ENCODE measurements at regions not wholly inside any gene's neighbourhood (a gene's known extent, or its start where the extent isn't known, plus 50 kb on each side); places are given as distances from the start of the nearest gene placed in this dataset.

DNA sequence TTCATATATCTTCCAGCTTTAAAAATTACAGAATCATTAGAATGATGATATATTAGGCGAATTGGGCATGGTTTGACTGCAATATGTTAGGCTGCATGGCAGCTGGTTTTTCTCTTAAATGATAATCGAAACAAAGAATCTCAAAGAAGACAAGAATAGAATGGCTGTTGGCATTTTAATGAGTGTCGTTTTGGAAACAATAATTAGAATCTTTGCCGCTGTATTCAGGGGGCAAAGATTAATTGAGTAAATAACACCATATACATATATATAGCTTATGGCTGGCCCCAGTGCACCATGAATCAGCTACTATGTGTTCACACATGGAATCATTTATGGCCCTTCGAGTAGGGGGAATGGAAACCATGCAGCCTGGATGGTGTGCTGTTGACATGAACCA is 216.2 kb downstream of the RNF144B start:
- no peak for TF ChIP-seq EZH2phosphoT487 (IDR thresholded peaks at IDR 0.05; ENCODE audit: low read length)
- TF ChIP-seq EZH2 (optimal IDR thresholded peaks at IDR 0.05; ENCODE audit: low read depth, low read length): no peak
- TF ChIP-seq CTCF (IDR thresholded peaks at IDR 0.05; ENCODE audit: low read length): no peak
- no peak overlapping the region for H3K4me2 ChIP-seq (ENCODE audit: low read depth, low read length)
- H3K4me1 ChIP-seq (ENCODE audit: low read length): no peaks in the 10 kb centered on the region
- H3K27me3 ChIP-seq (replicated peaks; ENCODE audit: insufficient read depth, low read length): no peaks in the 10 kb centered on the region
- no peaks in the 10 kb centered on the region for H4K20me1 ChIP-seq (ENCODE audit: insufficient read depth, low read length)
- no peak overlapping the region for H2AFZ ChIP-seq (ENCODE audit: low read length)
- no peaks in the 10 kb centered on the region for H3K79me2 ChIP-seq (ENCODE audit: low read length)
- H3K9ac ChIP-seq (ENCODE audit: low read length): no peak overlapping the region
- no peaks in the 10 kb centered on the region for H3F3A ChIP-seq (ENCODE audit: insufficient read depth, low read length)
- no peak overlapping the region for H3K4me3 ChIP-seq (ENCODE audit: low read length)
- H3K9me3 ChIP-seq (replicated peaks; ENCODE audit: insufficient read depth, low read length): no peaks in the 10 kb centered on the region
- no peaks in the 10 kb centered on the region for H3K9me2 ChIP-seq (replicated peaks; ENCODE audit: insufficient read depth, low read length)
- no peak for DNase-seq
- no peak overlapping the region for H3K27ac ChIP-seq (ENCODE audit: low read length)
- no peaks in the 10 kb centered on the region for H3K36me3 ChIP-seq (replicated peaks; ENCODE audit: insufficient read depth, low read length)

GRCh38 chr6:18605841-18606240 is 218.7 kb downstream of the RNF144B start:
- Histone ChIP-seq H4K20me1 (ENCODE audit: insufficient read depth, low read length) (no peaks in the 10 kb centered on the region), H3K36me3 (replicated peaks; ENCODE audit: insufficient read depth, low read length) (no peaks in the 10 kb centered on the region), H3K27me3 (replicated peaks; ENCODE audit: insufficient read depth, low read length) (no peaks in the 10 kb centered on the region), H3K9ac (ENCODE audit: low read length) (no peak overlapping the region), H3K4me1 (ENCODE audit: low read length) (no peaks in the 10 kb centered on the region), H2AFZ (ENCODE audit: low read length) (no peak overlapping the region), H3K9me3 (replicated peaks; ENCODE audit: insufficient read depth, low read length) (no peaks in the 10 kb centered on the region), H3K27ac (ENCODE audit: low read length) (no peak overlapping the region), H3F3A (ENCODE audit: insufficient read depth, low read length) (no peaks in the 10 kb centered on the region), H3K79me2 (ENCODE audit: low read length) (no peaks in the 10 kb centered on the region), H3K4me3 (ENCODE audit: low read length) (no peak overlapping the region), H3K9me2 (replicated peaks; ENCODE audit: insufficient read depth, low read length) (no peaks in the 10 kb centered on the region), H3K4me2 (ENCODE audit: low read depth, low read length) (no peak overlapping the region)
- DNase-seq: no peak
- TF ChIP-seq CTCF (IDR thresholded peaks at IDR 0.05; ENCODE audit: low read length) (no peak), EZH2phosphoT487 (IDR thresholded peaks at IDR 0.05; ENCODE audit: low read length) (no peak), EZH2 (optimal IDR thresholded peaks at IDR 0.05; ENCODE audit: low read depth, low read length) (no peak)

DNA sequence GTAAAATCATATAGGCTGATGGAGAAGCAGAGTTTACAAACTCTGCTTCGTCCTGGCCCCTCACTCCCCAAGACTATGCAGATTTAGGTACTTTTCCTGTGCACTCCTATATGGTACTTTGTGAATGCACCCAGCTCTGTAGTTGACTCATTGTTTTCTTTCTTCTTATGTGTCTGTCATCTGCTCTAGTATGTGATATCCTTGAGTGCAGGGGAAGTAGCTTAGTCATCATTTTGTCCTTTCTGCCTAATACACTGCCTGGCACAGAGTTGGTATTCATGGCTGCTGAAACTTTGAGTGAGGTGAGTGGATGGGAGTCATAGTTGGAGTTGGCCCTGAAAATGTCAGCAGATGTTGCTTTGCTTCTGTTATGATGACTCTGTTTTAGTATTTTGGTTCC is 222.6 kb downstream of the RNF144B start:
- no peak for DNase-seq
- Histone ChIP-seq H3K4me3 (ENCODE audit: low read length) (no peak overlapping the region), H3K79me2 (ENCODE audit: low read length) (no peaks in the 10 kb centered on the region), H4K20me1 (ENCODE audit: insufficient read depth, low read length) (no peaks in the 10 kb centered on the region), H3K27ac (ENCODE audit: low read length) (no peak overlapping the region), H3K9me2 (replicated peaks; ENCODE audit: insufficient read depth, low read length) (no peaks in the 10 kb centered on the region), H3F3A (ENCODE audit: insufficient read depth, low read length) (no peaks in the 10 kb centered on the region), H3K4me1 (ENCODE audit: low read length) (no peaks in the 10 kb centered on the region), H3K27me3 (replicated peaks; ENCODE audit: insufficient read depth, low read length) (no peaks in the 10 kb centered on the region), H3K36me3 (replicated peaks; ENCODE audit: insufficient read depth, low read length) (no peaks in the 10 kb centered on the region), H3K4me2 (ENCODE audit: low read depth, low read length) (no peak overlapping the region), H3K9ac (ENCODE audit: low read length) (no peak overlapping the region), H2AFZ (ENCODE audit: low read length) (no peak overlapping the region), H3K9me3 (replicated peaks; ENCODE audit: insufficient read depth, low read length) (no peaks in the 10 kb centered on the region)
- TF ChIP-seq EZH2phosphoT487 (IDR thresholded peaks at IDR 0.05; ENCODE audit: low read length) (no peak), CTCF (IDR thresholded peaks at IDR 0.05; ENCODE audit: low read length) (no peak), EZH2 (optimal IDR thresholded peaks at IDR 0.05; ENCODE audit: low read depth, low read length) (no peak)

Measured in MM.1S (cell line).